Fibroblast of peridontal ligament (primary cell): ENCODE measurements at regions not wholly inside any gene's neighbourhood (a gene's known extent, or its start where the extent isn't known, plus 50 kb on each side); places are given as distances from the start of the nearest gene placed in this dataset.

Experiments used
- DNase-seq: peaks from one replicate; pipeline ENCODE4 v3.0.0-alpha.2; 2010; ENCODE audit errors: extremely low read depth

DNA sequence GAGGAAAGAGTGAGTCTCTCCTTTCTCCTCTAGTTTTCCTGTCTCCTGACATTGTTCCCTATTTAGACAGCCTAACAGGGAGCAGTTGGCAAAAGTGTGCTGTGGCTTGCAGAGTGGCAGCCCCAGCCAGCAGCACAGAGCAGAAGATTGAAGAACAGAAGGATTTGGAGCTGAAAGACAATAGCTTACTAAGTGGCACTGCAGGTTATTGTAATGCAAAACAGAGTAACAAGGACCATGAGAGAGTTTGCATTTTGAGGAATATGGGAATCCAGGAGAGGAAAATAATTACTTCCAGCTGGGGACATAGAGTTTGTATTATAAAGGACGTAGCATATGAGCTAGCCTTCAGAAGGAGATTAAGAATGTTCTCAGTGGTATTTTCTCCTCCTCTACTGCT lies 342.4 kb downstream of the AKAIN1 start:
- no peak for DNase-seq

DNA sequence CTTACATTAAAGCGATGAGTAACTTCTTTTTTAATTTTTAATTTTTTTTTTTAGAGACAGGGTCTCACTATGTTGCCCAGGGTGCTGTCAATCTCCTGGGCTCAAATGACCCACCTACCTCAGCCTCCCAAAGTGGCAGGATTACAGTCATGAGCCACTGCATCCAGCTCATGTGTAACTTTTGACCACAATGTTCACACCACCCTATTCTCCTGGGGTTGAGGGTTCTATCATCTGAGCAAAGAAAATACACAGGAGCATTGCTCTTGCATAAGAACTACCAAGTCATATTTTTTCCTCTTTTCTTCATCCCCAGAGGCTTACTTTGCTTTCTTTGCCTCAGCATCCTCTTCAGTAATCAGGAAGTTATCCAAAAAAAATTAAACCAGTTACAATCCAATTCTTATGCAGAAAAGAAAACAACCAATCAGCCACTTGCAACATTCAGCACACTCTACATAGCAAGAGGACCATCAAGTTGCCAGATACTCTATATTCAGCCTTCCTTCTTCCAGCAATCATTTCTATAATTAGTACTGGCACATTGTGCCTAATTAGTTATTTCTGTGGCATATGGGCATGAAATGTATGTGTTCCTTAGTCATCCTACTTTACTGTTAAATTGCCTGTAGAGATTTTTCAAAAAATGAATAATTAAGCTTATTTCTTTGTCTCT lies 345.6 kb downstream of the AKAIN1 start:
- no peak for DNase-seq

DNA sequence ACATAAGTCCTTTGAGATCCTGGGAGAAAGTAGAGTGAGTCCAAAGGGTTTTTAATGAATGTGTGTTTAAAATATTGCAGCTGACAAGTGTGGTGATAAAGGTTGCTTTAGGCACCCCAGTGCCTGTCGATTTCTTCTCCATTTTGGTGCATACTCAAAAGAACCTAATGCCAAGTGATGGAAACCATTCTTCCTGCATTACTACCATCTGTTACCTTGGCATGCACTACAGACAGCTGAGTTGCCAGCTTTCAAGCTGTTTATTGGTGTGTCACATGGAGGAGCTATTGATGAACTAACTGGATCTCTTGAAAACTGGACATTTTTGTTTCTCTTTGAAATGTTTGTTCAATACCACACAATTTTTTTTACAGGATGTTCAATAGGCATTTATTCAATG lies 350.0 kb downstream of the AKAIN1 start:
- no peak for DNase-seq

DNA sequence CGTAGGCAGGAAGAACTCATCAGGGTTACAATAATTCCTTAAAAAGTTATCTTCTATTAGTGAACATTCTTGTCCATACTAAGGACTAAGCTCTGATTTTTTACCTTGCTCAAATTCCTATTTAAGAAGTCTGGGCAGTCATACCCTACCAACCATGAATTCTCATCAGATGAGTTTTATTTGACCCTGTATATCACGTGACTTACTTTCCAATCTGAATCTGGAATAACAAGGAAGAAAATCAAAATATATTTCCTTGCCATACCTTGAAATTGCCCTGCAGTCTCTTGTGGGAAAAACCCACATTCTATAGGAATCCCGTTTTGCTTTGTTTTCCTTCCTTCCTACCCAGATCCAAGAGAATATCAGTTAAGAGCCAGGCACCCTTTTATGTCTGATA lies 352.7 kb downstream of the AKAIN1 start:
- no peak for DNase-seq

DNA sequence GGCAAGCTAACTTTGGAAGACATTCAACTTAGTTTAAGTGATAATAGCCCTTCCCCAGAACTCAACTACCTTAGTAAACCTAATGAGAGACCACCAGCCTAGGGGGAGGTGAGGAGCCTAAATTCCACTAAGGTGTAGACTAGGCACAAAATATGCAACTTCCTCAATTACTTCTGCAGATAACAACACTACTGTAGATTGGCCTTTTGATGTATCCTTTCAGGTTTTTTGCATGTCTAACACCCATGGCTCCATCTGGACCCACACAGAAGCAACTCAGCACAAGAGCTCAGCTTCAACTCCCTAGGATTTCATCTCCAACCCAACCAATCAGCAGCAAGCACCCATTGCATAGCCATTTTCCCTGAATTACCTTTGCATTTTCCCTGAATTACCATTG lies 353.3 kb downstream of the AKAIN1 start:
- no peak for DNase-seq

DNA sequence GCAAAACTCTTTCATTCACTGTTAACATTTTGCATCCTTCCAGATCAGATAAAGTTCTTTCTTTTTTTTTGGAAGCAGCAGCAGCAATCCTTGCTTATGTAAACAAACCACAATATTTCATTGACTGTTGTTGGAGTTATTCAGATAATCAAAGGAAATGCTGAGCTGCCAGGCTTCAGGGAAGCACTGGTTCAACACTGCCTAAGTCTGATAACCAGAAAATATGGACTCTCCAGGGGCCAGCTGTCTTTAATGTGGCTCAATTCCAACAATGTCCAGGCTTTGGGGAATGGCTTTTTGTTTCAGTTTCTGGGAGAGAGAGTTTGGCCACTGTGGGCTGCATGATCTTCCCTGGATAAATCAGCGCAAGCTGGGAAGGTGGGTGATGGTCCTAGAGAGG lies 354.3 kb downstream of the AKAIN1 start:
- DNase-seq, result no peak

DNA sequence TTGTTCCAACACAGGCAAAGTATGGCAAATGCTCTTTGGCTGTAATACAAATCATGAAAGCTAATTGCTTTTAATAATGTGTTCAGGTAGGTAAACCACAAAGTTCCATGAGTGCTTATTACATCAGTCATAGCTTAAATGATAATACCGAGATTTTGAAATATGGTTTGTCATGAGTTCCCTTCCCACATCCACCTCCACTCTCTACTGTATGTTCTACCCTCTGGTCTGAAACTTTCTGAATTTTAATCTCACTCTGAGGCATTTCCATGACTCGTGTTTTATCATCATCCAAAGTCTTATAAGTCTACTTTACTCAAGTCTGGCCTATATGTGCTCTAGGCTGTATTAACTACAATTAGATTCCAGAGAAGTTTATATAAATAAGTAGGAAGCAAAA lies 354.8 kb downstream of the AKAIN1 start:
- no peak for DNase-seq

DNA sequence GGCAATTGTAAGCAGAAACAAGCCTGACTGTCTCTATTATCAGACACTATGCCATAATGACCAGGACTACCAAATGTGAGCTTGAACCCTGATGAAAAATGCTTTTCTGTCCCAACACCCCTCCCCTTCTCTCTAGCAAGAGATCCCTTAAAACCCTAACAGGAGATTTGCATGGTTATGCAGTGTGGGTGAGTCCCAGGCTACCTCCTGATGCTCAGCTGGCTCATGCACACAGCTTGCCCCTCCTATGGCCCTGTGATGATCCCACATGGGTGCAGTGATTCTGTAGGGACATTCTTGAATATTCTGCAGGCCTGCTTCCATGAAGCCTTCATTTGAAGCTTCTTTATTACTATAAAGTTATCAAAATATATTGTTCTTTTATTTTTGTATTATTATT lies 357.4 kb downstream of the AKAIN1 start:
- no peak for DNase-seq

DNA sequence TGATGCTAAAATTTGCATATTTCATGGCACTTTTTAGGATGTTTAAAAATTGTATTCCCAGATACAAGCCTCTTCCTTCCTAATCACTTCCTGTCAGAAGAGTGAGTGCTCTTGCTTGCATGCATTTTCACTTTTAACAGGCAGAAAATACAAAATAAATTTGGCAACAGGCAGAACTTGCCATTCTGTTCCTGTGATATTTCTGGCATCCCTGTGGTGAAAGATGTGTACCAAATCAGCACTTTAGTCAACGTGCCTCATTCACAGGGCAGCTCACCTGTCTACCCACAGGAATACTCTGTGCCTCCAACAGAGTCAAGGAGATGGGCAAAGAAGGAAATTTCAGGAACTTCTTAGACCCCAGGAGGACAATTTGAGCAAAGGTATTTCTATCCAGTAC lies 360.9 kb downstream of the AKAIN1 start:
- no peak for DNase-seq

DNA sequence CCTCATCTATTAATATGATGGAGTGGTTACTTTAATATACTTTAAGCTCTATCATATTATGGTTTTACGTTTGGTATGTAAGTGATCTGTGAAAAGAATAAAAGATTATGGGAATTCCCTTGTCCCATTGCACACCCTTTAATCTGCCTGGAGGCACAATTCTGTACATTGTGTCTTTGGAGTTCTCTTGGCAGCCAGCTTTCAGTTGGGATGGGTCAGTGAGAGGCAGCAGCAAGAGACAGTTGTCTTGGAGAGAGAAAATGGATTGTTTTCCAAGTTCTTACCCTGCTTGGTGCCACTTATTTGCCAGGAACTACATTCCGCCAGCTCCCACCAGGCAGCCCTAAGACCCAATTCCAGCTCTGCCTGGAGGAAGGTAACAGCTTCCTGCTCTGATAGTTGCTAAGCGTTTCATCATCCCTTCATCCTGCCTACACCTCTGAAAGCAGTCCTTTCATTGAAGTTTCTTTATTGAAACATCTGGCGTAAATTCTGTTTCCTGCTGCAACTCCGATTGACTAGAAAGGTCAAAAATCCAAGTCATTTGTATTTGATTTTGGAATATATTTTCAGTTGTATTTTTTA lies 365.2 kb downstream of the AKAIN1 start:
- no peak for DNase-seq

DNA sequence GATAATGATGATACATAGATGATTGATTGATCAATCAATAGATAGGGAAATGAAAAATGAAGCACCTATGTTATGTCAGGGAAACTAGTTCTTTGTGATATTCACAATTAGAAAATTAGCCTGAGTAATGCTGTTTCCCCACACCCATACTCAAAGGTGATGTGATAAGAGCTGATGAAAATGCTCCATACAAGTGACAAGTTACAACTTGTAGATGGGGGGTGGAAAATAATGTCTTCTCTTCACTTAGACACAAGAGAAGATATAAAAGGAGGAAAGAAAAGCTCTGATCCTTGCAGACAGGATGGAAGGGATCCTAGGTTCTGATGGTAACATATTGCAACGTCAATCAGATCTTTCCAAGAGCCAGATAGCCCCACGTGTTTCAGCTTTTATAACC lies 365.9 kb downstream of the AKAIN1 start:
- DNase-seq, result no peak

DNA sequence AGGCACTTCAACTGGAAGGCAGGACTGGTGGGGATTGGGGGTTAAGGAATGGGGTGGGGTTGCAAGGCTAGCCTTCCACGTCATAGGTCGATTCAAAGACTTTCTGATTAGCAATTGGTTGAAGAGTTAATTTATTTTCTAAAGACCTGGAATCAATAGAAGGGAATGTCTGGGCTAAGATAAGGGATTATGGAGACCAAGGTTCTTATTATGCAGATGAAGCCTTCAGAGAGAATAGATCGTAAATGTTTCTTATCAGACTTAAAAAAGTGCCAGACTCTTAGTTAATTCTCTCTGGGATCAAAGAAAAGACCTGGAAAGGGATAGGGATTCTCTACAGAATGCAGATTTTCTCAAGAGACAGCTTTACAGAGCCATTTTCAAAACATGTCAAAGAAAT lies 368.0 kb upstream of the DLGAP1 start:
- no peak for DNase-seq

DNA sequence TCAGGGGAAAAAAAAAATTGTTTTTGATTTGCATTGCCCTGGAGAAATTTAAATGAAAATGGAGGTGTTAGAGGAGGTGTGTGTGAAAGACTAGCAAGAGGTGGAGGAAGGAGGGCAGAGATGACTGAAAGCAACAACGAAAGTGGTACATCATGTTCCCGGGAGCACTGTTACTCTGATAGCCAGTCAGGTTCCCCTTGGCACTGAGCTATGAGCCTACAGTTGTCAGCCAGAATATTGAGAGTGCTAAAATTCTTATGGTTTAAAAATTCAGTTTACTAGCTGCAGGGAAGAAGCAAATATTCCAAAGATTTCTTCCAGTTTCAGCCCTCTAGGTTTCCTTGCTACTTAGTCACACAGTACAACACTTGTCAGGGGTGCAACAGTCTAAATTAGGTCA lies 366.7 kb upstream of the DLGAP1 start:
- no peak for DNase-seq

DNA sequence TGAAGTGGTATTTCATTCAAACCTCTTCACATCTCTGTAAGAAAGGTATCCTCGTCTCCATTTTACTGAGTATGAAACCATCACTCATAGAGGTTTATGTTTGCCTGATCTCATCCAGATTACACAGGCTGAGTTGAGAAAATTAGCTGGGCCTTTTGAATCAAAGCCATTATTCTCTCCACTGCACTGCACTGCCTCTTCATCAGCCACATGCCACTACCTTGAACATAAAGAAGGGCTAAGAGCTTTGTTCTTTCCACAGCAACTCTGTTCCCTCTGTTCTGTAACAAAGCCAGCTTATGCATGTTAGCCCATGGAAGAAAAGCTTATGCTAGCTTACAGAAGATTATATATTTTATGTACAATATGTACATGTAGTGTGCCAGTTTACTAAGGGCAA lies 362.6 kb upstream of the DLGAP1 start:
- no peak for DNase-seq

DNA sequence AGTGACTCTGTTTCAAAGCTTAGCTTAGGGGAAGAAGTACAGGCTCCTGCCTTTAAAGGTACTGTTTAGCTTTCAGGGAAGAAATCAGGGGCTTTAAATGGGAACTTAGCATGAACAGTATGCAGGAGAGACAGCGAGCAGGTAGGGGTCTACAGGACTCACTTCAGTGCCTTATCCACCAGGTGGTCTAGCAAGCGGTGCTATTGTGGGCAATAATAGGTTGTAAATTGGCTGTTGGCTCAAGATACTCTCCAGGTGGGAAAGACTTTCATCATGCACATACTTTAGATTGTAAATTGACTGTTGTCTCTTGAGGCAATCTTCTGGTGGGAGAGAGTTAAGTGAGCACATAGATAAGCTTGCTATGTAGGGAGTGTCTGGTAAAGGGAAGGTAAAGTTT lies 358.6 kb upstream of the DLGAP1 start:
- DNase-seq, result no peak

DNA sequence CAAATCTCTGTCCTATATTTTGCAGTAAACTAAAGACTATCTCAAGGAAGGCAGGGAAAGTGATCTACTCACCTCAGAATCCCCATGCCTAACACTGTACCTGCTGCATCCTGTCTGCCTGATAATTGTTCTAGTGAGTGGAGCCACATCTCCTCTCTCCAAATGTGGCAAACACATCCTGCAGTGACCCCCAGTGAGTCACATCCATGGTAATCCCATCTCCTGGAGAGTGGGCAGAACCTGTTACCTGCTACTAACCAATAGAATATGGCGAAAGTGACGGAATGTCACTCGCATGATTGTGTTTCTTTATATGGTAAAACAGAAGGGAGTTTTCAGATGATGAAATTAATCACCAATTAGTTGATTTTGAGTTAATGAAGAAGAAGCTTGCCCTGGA lies 353.8 kb upstream of the DLGAP1 start:
- DNase-seq, result no peak

DNA sequence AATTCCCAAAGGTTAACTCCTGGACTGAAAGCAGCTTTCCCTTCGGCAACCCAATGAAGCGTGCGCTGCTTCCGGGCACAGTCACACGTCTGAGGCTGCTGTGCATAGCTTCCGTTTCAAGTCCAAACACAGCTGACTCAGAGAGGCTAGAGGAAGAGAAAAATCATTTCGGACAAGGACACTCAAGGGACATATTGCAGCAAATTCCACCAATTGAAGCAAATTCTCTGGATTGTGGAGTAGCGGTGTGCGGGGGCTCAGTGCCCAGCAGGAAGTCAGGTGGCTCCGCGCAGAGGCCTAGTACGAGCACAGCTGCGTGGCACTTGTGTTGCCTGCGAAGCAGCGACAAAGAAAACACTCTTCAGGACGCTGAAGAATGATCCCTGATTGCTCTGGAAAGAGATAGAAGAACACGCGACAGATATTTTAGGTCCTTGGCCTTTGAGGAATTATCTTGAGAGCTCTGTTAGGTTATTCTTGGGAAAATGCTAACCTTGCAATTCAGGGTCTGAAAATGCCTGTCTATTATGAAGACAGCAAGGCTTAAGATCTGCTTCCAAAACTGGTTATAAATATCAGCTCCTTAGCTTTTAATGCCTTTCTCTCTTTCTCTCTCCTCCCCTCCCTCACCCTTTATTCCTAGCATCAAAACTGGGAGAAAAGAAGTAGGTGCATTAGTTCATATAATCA lies 352.6 kb upstream of the DLGAP1 start:
- DNase-seq, result no peak

DNA sequence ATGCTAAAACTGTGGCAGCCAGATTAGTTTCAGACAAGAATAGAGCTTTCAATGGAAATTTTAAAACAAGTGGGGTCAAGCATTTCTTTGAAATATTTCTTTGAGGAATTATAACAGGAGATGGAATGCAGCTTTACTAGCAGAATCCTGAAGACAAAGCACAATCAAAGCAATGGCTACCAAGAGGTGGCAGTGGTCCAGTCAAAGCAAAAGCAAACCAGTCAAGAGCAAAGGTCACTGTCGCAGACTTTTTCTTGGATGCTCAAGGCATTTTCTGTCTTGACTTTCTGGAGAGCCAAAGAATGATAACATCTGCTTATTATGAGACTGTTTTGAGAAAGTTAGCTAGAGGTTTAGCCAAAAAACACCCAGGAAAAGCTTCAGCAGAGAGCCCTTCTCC lies 351.2 kb upstream of the DLGAP1 start:
- no peak for DNase-seq

DNA sequence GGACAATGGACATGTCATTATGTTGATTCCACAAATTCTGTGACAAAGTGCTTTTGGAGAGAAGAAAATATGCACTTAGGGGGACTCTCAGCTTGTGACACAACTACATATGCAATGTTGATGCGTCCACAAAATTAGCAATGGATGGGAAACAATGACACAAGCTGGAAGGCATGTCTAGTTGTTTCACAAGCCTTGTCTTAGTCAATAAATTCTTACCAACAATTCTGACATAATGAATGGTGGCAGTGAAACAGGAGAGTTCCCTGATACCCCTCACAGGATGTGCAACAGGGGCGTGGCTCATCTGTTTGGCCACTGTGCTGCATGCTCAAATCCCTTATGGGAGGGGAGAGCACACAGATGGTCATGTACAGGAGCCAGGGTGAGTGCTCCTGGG lies 347.2 kb upstream of the DLGAP1 start:
- DNase-seq, result no peak

DNA sequence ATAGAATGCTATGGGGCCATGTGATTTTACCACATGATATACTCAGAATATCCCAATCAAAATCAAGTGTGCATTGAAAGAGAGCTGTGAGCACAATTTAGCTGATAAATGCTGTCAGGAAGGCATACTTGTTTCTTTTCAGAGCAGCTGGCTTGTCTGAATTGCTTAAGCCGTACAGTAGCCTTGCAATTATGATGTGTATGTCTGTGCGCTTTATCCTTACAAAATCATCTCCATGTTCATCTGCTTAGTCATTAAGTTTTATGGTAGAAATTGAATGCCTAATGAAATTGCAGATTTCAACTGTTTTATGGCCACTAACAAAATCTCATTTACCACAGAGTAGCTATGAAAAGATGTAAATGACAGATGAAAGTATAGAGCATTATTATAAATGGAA lies 346.0 kb upstream of the DLGAP1 start:
- no peak for DNase-seq

DNA sequence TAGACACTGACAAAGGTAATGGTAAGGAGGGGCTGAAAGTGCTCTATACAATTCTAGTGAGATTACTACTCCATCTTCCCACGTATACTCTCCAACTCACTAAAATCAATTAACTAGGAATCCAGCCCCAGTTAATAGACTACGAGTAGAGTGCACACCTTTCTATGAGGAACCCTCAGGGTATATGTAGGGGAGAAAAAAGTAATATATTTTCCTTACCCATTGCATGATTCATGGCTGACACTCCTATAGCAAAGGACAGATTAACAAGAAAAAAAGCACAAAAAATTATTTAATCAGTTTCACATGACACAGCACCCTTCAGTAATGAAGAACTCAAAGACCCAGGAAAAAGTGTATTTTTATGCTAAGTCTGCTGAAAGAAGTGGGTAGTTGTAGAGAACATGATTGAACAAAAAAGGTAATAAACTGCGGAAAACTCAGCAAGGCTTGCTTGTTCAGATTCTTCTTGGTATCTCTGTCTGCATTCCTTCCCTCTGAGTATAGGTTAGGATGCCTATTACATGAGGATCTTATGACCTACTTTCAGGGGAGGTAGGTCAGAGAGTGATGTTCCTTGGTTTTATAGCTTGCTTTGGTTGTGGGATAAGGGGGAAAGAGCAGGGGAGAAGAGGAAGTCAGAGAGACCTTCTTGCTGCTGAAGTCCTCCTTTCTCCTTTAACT lies 342.0 kb upstream of the DLGAP1 start:
- no peak for DNase-seq

DNA sequence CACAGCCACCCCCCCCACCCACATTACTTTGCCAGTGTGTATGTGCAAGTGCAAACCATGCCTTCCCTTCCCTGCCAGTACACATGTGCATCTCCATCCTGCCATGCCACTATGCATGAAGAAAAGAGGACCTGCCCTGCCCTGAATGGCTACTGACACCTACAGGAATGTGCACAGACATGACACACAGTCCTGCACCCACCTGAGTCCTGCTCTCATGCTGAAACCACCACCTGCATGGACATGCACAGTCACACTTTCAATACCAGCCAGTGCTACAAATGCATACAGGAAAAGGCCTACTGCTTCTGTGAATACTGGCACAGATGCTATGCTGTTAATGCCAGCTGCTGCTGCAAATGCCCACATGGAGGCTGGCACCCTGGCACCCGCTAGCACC lies 334.4 kb upstream of the DLGAP1 start:
- DNase-seq, result no peak

DNA sequence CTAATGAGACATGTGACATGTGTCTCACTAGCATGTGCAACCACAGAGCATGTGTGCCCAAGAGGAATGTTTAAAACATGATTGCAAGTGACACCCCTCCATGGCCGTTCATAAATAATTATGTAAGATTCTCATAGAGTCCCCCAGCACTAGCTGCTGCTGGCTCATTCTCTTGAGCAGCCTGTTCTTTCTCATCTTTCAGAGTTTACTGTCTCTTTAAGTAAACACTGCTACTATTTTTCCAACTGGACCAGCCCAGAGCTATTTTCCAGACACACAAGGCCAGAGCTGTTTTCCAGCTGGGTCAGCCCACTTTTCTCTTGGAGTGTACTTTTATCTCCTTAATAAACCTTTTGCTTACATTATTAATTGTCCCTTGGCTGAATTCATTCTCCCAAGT lies 326.8 kb upstream of the DLGAP1 start:
- no peak for DNase-seq
